ENCODE measurements at regions not wholly inside any gene's neighbourhood (a gene's known extent, or its start where the extent isn't known, plus 50 kb on each side); places are given as distances from the start of the nearest gene placed in this dataset.

GRCh38 chr14:82192387-82192786 lies 658.7 kb upstream of the SEL1L start:
- no peak for TF ChIP-seq EZH2 (IDR thresholded peaks at IDR 0.05; ENCODE audit: low read depth, unreplicated experiment)
- TF ChIP-seq CTCF (conservative IDR thresholded peaks at IDR 0.05; ENCODE audit: low read depth in 2 of 2): no peak
- TF ChIP-seq CREB1 (CRISPR knock-in tag; IDR thresholded peaks at IDR 0.05; ENCODE audit: low read depth): no peak
- no peak for TF ChIP-seq POLR2AphosphoS5 (IDR thresholded peaks at IDR 0.05; ENCODE audit: low read depth)
- TF ChIP-seq REST (IDR thresholded peaks at IDR 0.05; ENCODE audit: unreplicated experiment): no peak
- TF ChIP-seq STAT1 (IDR thresholded peaks at IDR 0.05; ENCODE audit: unreplicated experiment): no peak
- TF ChIP-seq JUNB (IDR thresholded peaks at IDR 0.05; ENCODE audit: unreplicated experiment): no peak
- TF ChIP-seq EZH2phosphoT487 (IDR thresholded peaks at IDR 0.05; ENCODE audit: unreplicated experiment): no peak
- TF ChIP-seq NANOG (IDR thresholded peaks at IDR 0.05; ENCODE audit: borderline replicate concordance): no peak
- TF ChIP-seq ETS1 (IDR thresholded peaks at IDR 0.05): no peak

Measured in GM23338 (cell line).